ENCODE measurements at regions not wholly inside any gene's neighbourhood (a gene's known extent, or its start where the extent isn't known, plus 50 kb on each side); places are given as distances from the start of the nearest gene placed in this dataset.
"Not testable (repeated sequence)": the region's sequence is repeated elsewhere in the genome, so short reads cannot be mapped to it uniquely, and the experiment has no call there.

DNA sequence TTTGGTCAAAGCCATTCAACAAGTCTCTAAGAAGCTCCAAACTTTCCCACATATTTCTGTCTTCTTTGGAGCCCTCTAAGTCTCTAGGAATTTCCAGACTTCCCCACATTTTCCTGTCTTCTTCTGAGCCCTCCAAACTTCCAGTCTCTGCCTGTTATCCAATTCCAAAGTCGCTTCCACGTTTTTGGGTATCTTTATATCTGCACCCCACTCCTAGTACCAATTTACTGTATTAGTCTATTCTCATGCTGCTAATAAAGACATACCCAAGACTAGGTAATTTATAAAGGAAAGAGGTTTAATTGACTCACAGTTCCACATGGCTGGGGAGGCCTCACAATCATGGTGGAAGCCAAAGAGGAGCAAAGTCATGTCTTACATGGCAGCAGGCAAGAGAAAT lies 182.9 kb upstream of the ARRDC3 start:
- TF ChIP-seq, protein P1, sequence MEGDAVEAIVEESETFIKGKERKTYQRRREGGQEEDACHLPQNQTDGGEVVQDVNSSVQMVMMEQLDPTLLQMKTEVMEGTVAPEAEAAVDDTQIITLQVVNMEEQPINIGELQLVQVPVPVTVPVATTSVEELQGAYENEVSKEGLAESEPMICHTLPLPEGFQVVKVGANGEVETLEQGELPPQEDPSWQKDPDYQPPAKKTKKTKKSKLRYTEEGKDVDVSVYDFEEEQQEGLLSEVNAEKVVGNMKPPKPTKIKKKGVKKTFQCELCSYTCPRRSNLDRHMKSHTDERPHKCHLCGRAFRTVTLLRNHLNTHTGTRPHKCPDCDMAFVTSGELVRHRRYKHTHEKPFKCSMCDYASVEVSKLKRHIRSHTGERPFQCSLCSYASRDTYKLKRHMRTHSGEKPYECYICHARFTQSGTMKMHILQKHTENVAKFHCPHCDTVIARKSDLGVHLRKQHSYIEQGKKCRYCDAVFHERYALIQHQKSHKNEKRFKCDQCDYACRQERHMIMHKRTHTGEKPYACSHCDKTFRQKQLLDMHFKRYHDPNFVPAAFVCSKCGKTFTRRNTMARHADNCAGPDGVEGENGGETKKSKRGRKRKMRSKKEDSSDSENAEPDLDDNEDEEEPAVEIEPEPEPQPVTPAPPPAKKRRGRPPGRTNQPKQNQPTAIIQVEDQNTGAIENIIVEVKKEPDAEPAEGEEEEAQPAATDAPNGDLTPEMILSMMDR (conservative IDR thresholded peaks at IDR 0.05 in 1 of 2, IDR thresholded peaks at IDR 0.05 in 1 of 2; ENCODE audit: low read depth in 1 of 2, low read length in 2 of 2): not testable (repeated sequence)
- TF ChIP-seq EZH2 (IDR thresholded peaks at IDR 0.05; ENCODE audit: low read length, missing control alignments): not testable (repeated sequence)

Measured in fibroblast of lung (primary cell).